A549 (cell line): ENCODE measurements at regions not wholly inside any gene's neighbourhood (a gene's known extent, or its start where the extent isn't known, plus 50 kb on each side); places are given as distances from the start of the nearest gene placed in this dataset.

Experiments used
- ZSCAN20 ChIP-seq: fragments of 250-450 bp; sonication (Bioruptor Pico); IDR thresholded peaks from 2 replicates; pipeline ENCODE4 v1.8.0; 2022; ENCODE audit warnings: mild to moderate bottlenecking, moderate library complexity
- TF ChIP-seq, protein P1 (sequence below): fragments of >200 bp; sonication (Bioruptor Twin); formaldehyde crosslinking; IDR thresholded peaks from 3 replicates; pipeline ENCODE4 v1.5.1; 2016
- TF ChIP-seq, protein P2 (sequence below): fragments of 200-600 bp; sonication (generic); IDR thresholded peaks from 2 replicates; pipeline ENCODE4 v1.6.1; 2016; ENCODE audit warnings: antibody characterized with exemption, mild to moderate bottlenecking, moderate library complexity

DNA sequence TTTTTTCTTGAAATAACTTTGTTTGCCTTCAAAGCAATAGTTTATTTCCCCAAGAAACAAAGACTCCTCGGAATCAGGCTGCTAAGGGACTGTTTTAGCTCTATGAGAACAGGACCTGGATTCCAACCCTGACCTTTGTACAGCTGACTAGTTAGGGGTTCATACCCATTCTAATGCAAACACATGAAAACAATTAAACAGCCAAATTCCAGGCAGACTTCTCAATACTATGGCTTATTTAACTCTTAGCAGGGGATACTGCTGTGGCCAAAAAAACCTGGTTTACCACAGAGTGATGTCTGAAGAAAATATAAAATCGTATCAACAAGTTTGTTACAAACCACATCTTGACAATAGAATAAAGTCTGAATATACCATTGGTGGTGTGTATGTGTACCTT is 129.6 kb upstream of the INTU start:
- TF ChIP-seq ZSCAN20 (CRISPR knock-in tag), result no peak
- TF ChIP-seq, protein P1, sequence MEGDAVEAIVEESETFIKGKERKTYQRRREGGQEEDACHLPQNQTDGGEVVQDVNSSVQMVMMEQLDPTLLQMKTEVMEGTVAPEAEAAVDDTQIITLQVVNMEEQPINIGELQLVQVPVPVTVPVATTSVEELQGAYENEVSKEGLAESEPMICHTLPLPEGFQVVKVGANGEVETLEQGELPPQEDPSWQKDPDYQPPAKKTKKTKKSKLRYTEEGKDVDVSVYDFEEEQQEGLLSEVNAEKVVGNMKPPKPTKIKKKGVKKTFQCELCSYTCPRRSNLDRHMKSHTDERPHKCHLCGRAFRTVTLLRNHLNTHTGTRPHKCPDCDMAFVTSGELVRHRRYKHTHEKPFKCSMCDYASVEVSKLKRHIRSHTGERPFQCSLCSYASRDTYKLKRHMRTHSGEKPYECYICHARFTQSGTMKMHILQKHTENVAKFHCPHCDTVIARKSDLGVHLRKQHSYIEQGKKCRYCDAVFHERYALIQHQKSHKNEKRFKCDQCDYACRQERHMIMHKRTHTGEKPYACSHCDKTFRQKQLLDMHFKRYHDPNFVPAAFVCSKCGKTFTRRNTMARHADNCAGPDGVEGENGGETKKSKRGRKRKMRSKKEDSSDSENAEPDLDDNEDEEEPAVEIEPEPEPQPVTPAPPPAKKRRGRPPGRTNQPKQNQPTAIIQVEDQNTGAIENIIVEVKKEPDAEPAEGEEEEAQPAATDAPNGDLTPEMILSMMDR, result no peak
- TF ChIP-seq, protein P2, sequence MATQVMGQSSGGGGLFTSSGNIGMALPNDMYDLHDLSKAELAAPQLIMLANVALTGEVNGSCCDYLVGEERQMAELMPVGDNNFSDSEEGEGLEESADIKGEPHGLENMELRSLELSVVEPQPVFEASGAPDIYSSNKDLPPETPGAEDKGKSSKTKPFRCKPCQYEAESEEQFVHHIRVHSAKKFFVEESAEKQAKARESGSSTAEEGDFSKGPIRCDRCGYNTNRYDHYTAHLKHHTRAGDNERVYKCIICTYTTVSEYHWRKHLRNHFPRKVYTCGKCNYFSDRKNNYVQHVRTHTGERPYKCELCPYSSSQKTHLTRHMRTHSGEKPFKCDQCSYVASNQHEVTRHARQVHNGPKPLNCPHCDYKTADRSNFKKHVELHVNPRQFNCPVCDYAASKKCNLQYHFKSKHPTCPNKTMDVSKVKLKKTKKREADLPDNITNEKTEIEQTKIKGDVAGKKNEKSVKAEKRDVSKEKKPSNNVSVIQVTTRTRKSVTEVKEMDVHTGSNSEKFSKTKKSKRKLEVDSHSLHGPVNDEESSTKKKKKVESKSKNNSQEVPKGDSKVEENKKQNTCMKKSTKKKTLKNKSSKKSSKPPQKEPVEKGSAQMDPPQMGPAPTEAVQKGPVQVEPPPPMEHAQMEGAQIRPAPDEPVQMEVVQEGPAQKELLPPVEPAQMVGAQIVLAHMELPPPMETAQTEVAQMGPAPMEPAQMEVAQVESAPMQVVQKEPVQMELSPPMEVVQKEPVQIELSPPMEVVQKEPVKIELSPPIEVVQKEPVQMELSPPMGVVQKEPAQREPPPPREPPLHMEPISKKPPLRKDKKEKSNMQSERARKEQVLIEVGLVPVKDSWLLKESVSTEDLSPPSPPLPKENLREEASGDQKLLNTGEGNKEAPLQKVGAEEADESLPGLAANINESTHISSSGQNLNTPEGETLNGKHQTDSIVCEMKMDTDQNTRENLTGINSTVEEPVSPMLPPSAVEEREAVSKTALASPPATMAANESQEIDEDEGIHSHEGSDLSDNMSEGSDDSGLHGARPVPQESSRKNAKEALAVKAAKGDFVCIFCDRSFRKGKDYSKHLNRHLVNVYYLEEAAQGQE, result no peak
